Fibroblast of the aortic adventitia (primary cell): ENCODE measurements at regions not wholly inside any gene's neighbourhood (a gene's known extent, or its start where the extent isn't known, plus 50 kb on each side); places are given as distances from the start of the nearest gene placed in this dataset.
"Not testable (repeated sequence)": the region's sequence is repeated elsewhere in the genome, so short reads cannot be mapped to it uniquely, and the experiment has no call there.

Experiments used
- DNase-seq: peaks from one replicate; pipeline ENCODE4 v3.0.0-alpha.2; 2010; ENCODE audit warnings: low read depth
- H3K4me3 ChIP-seq: 2 replicates; pipeline ENCODE4 v1.5.1; 2011; ENCODE audit warnings: low read depth, mild to moderate bottlenecking, control low read depth, low read length, moderate library complexity
- CTCF ChIP-seq: IDR thresholded peaks from 2 replicates; pipeline ENCODE4 v1.5.1; 2011; ENCODE audit warnings: mild to moderate bottlenecking, low read length, control low read depth, inconsistent platforms; ENCODE audit not compliant: insufficient read depth

GRCh38 chr6:71676298-71676697 lies 210.1 kb upstream of the RIMS1 start:
- no peak overlapping the region for H3K4me3 ChIP-seq
- DNase-seq, result no peak
- TF ChIP-seq CTCF, result no peak

GRCh38 chr6:71678091-71678490 lies 208.3 kb upstream of the RIMS1 start:
- no peak for DNase-seq
- no peak overlapping the region for H3K4me3 ChIP-seq
- no peak for TF ChIP-seq CTCF

GRCh38 chr6:71681234-71681867 lies 205.0 kb upstream of the RIMS1 start:
- DNase-seq, result no peak
- no peak overlapping the region for H3K4me3 ChIP-seq
- TF ChIP-seq CTCF, result no peak

- DNase-seq, H3K4me3 ChIP-seq: not testable (repeated sequence)
These were observed 200.2 kb upstream of the RIMS1 start for GRCh38 chr6:71686021-71686677.

- DNase-seq, result no peak
- no peak overlapping the region for H3K4me3 ChIP-seq
- TF ChIP-seq CTCF, result no peak
These were observed 187.6 kb upstream of the RIMS1 start for GRCh38 chr6:71698702-71699101.

GRCh38 chr6:71706523-71706922 lies 179.8 kb upstream of the RIMS1 start:
- no peak for DNase-seq
- no peak for TF ChIP-seq CTCF
- H3K4me3 ChIP-seq, result no peak overlapping the region

GRCh38 chr6:71707059-71707458 lies 179.3 kb upstream of the RIMS1 start:
- H3K4me3 ChIP-seq, result no peak overlapping the region
- DNase-seq, result no peak
- TF ChIP-seq CTCF, result no peak
